Jurkat, Clone E6-1 (cell line): ENCODE measurements at regions not wholly inside any gene's neighbourhood (a gene's known extent, or its start where the extent isn't known, plus 50 kb on each side); places are given as distances from the start of the nearest gene placed in this dataset.

Experiments
- DNase-seq: peaks from one replicate; pipeline ENCODE4 v3.0.0-alpha.2; 2011; ENCODE audit warnings: low read depth, low spot score
- H3K4me3 ChIP-seq: 2 replicates; pipeline ENCODE4 v1.5.1; 2011; ENCODE audit warnings: mild to moderate bottlenecking, low read length, control low read depth, moderate library complexity

DNA sequence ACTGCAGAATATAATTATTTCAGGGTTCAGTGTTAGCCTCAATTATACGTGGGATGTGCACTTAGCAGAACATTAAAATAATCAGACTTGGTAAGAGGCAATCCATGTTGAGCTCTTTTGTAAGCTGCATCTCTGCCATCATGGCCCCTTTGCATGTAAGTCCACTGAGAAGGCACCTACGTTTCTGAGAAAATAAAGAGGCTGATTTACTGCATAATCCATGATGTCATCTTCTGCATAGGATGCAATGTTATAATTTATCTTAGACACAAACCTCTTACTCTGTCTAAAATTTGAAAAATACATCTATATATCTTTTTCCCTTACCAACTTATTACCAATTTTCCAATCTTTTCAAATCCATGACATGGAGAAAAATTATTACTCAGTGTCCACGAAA is 1294.7 kb downstream of the ZPLD1 start:
- DNase-seq: no peak
- H3K4me3 ChIP-seq: no peak overlapping the region

DNA sequence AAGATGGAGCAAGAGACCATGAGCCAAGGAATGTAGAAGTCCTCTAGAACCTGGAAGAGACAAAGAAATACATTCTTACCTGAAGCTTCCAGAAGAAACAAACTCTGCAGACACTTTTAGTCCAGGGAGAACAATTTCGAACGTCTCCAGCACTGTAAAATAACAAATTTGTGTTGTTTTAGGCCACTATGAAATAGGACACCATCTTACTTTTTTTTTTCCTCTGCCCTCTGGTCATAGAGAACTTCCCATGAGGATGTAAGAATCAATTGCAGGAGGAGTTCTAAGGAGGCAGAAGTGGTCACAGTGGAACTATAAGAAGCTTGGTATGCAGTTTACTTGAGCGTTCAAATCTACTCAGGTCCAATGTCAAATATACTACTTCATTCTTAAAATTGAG is 1295.9 kb downstream of the ZPLD1 start:
- no peak overlapping the region for H3K4me3 ChIP-seq
- DNase-seq: no peak

DNA sequence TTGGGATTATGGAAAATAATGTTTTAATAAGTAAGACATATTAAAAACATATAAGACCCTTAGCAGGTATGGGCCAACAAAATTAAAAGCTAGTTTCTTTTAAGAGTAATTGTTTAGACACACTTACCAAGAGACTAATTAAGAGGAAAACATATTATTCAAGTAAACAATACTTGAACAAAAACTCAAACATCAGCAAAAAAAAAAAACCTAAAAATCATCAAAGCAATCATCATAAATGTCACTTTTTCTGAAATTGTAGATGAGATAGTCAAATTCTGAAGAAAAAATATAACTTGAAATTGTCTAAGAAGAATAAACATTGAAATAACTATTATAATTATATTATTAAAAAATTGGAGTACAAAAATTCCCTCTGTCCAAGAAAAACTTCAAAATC is 1318.2 kb downstream of the ZPLD1 start:
- no peak for DNase-seq
- no peak overlapping the region for H3K4me3 ChIP-seq

DNA sequence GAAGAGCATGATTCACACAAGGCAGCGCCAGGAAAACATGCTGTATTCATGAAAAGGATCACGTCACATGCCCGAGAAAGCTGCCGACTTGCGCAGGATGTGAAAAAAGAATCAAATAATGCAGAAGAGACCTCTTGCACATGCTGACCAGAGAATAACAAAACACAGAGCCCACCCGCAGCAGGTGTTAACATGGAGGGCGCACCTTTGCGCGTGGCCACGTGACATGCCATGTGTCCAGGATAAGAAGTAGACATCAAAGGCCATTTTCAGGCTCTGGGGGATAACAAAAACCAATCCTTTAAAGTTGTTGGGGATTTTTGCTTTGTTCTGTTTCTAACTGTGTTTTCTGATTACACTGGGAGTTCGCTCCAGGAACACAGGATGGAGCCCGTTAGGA is 1332.8 kb downstream of the ZPLD1 start:
- DNase-seq: no peak
- no peak overlapping the region for H3K4me3 ChIP-seq

DNA sequence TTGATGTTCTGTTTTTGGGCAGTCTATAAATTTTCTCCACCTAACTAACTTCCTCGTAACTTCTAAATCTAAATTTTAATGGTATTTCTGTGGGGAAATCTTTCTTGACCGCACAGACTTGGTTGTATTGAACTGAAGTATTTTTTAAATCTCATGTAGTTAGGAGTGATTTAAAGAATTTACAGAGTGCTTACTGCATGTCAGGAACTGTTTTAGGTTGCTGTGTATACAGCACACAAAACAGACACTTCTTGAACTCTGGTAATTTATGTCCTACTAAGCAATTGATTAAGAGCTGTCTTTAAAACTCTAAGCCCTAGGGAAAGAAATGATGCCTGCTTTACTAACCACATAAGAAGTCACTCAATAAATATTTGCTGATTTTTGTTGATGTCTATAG is 1350.2 kb downstream of the ZPLD1 start:
- H3K4me3 ChIP-seq: no peak overlapping the region
- no peak for DNase-seq

DNA sequence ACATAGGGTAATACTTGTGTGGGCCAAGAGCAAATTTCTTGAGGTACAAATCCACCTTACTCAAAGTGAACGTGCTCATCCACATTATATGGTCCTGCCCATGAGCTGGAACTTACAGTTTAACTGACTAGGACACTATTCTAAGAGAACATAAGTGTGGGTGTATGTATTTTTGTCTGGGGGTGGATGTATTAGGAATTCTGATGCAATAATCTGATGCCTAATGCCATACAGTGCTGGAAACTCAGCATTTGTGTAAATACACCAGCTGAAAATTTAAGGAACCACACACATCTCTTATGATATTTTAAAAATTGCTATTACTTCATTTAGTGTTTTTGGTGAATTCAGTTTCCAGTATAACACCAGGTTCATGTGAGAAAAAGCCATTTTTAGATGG is 1350.7 kb downstream of the ZPLD1 start:
- no peak for DNase-seq

DNA sequence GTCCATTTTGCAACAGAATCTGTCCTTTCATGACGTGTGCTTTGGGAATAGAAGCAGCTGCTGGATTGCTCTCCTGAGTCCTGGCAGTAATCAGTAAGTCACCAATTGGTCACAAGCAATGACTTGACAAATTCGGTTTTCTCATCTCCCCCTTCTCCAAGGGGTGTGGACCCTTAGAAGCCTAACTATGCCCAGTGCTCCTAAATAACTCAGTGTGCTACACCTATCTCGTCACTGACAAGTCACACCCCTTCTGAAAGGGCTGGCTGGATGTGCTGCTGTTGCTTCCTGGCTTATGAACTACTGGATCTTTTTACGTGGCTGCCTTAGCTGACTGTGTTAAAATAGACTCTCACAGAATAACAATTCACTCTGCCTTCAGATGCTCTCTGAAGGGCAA is 1351.5 kb downstream of the ZPLD1 start:
- DNase-seq: no peak
- no peak overlapping the region for H3K4me3 ChIP-seq

More for the DNA sequence above, 1350.7 kb downstream of the ZPLD1 start:
- H3K4me3 ChIP-seq: no peak overlapping the region

DNA sequence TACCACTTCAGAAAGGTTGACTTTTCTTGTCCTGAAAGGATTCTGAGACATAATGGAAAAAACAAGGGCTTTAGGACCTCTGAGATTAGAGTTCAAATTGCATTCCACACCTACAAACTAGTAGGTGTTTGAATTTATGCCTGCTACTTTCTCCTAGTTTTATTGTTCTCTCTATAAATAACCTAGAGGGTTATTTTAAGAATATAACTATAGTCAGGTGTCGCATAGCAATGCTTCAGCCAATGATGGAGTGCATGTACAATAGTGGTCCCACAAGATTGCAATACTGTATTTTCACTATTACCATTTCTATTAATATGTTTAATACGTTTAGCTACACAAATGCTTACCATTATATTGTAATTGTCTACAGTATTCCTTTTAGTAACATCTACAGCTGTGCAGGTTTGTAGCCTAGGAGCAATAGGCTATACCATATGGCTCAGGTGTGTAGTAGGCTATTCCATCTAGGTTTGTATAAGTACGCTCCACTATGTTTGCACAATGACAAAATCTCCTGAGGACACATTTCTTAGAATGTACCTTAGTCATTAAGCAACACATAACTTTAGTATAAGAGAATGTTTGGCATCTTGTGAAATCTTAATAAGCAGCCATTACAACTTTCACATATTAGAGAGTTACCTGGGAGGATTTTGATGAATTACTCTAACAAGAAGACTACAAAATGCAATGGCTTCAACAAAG is 1352.5 kb downstream of the ZPLD1 start:
- DNase-seq: no peak
- H3K4me3 ChIP-seq: no peak overlapping the region

DNA sequence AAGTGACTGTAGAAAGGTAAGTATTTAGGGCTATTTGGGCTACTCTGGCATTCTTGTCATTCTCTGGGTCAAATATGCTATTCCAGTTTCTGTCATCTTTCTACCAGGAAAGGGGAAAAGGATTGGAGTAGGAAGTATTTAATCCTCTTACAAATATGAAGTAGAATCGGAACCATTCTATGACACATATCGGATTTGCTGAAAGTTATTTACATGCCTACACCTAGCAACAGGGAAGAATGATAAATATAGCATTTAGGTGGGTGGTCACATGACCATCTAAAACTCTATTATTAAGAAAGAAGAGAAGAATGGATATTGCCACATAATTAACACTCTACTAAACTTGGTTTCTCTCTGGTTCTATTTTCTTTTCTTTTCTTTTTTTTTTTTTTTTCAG is 1353.1 kb downstream of the ZPLD1 start:
- no peak for DNase-seq
- H3K4me3 ChIP-seq: no peak overlapping the region

DNA sequence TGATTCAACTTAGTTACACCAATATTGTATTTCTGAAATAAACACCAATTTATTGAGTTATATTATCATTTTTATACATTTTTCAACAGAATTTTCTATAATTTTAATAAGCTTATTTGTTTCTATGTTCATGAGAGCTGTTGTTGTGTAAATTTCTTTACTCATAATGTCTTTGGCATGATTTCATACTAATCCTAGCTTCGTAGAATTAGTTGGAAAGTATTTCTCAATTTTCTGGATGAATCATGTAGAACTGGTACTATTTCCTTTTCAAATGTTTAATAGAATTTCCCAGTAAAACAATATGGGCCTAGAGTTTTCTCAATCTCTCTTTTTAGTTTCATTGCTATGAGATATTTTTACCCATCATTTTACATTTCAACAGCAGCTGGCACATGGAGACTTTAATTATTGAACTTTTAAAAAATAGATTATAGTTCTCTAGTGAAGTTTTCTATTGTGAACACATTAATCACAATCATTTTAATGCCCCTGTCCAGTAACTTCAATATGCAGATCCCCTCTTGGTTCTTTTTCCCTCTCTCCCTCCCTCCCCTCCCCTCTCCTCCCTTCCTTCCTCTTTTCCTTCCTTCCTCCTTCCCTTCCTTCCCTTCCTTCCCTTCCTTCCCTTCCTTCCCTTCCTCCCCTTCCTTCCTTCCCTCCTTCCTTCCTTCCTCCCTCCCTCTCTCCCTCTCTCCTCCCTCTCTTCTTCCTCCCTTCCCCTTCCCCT is 1357.1 kb downstream of the ZPLD1 start:
- H3K4me3 ChIP-seq: no peak overlapping the region
- no peak for DNase-seq

DNA sequence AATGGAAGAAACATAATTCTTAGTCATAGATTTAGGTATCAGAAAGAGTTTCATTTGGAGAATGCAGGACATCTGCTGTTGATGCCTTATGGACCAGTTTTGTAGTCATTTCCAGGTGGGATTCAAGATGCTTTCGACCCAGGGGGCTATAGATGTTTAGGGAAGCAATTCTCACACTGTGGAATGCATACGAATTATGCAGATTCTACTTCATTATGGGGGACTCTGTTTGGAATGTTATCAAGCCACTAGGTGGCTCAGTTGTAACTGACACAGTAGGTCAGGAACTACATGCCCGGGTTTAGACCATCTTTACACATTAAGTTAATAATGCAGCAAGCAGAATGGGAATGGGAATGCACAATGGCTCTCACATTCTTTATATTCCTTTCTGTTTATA is 1359.8 kb downstream of the ZPLD1 start:
- H3K4me3 ChIP-seq: no peak overlapping the region
- peak; percentile 10 for DNase-seq

DNA sequence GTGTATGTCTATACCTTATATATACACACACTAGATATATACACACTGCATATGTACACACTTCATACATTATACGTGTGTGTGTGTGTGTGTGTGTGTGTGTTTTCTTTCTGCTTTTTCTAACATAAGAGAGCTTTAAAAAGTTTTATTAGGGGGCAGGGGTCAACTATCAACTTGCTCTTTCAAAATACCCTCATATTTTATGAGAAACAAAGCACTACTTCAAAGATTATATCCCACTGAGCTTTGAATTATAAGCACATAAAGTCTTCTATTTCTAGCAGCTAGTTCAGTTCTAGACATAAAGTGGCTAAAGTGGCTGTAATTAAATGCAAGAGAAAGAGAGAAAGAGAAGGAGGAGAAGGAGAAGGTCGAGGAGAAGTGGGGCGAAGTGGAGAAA is 1361.3 kb downstream of the ZPLD1 start:
- DNase-seq: no peak
- H3K4me3 ChIP-seq: no peak overlapping the region

DNA sequence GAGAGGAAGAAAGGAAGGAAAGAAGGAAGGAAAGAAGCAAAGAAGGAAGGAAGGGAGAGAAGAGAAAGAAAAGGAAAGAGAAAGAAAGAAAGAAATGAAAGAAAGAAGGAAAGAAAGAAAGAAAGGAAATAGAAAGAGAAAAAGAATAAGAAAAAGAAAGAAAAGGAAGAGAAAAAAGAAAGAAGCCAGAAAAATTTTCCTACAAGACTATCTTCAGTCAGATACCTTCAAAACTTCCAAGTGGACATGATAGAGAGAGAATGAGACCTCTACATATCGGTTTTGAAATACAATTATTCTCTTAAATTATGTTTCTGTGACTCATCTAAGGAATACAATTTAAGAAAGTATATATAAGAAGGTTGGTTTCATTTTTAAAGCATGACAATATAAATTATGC is 1369.0 kb downstream of the ZPLD1 start:
- DNase-seq: no peak
- no peak overlapping the region for H3K4me3 ChIP-seq

DNA sequence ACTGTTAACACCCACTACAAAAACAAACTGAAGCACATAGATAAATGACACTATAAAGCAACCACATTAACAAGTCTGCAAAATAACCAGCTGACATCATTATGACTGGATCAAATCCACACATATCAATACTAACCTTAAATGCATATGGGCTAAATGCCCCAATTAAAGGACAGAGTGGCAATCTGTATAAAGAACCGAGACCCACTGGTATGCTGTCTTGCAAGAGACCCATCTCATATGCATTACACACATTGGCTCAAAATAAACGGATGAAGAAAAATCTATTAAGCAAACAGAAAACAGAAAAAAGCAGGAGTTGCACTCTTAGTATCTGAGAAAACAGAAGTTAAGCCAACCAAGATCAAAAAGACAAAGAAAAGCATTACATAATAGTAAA is 1375.4 kb downstream of the ZPLD1 start:
- no peak for DNase-seq
- no peak overlapping the region for H3K4me3 ChIP-seq

DNA sequence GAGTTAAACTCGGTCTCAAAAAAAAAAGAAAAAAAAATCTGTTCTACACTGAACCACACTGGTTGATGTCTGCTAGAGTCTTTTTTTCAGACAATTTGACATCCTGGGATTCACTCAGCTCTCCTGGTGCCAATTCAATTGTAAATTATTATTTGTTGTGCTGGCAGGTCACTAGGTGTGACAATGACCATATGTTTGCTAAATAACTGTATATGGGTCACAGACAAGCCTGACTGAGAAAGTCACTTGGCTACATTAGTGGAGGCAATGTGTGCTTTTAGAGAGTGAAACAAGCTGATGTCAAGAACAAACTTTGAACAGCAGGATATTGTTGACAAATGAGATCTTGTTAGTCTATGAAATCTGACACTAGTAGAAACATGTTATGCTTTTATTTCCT is 1379.1 kb downstream of the ZPLD1 start:
- H3K4me3 ChIP-seq: no peak overlapping the region
- no peak for DNase-seq

DNA sequence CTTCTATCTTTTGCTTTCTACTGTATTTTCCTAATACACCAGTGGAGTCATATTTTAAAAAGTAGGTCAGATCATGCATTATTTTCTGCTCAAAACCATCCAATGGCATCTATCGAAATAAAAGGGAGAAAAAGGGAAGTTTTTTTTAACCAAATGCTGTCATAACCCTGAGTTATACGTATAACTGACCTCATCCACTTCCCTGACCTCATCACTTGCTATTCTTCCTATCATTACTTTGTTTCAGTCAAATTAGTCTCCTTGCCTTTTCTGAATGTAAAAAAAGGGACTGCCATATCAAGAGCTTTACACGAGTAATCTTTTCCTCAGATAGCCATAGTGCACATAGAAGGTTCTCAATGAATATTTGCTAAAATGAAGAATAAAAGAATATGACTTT is 1383.6 kb downstream of the ZPLD1 start:
- H3K4me3 ChIP-seq: no peak overlapping the region
- no peak for DNase-seq

DNA sequence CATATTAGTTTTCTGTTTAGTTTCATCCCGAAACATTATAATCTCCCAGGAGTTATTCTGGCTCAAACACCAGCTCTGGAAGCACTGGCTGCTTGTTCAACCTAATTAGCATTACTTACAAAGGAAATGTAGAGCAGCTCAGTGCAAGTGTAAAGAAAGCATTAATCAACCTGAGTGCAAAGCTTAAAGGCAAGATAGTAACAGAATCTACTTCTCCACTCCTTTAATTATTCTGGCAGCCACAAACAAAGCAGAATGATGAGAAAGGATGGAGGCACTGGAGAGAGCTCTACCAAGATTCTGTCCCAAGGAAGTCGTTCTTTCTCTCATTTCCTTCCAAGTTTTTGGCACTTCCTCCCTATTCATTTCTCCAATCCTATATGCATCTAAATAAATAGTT is 1384.0 kb downstream of the ZPLD1 start:
- DNase-seq: no peak
- no peak overlapping the region for H3K4me3 ChIP-seq

DNA sequence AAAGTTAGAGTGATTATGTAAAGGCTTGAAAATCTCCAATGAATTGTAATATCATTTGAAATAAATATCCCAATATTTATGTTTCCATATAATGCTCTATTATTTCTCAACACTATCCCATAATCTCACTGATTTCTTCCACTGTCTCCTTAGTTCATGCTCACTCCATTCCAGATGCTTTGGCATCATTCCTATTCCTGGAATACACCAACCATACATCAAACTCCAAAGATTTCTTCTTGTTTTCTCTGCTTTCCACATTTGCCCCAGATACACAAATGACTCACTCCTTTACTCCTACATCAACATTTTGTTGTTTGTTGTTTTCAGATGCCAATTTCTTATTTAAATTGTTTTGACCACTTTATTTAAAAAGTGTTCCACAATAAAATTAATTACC is 1390.8 kb downstream of the ZPLD1 start:
- H3K4me3 ChIP-seq: no peak overlapping the region
- no peak for DNase-seq

DNA sequence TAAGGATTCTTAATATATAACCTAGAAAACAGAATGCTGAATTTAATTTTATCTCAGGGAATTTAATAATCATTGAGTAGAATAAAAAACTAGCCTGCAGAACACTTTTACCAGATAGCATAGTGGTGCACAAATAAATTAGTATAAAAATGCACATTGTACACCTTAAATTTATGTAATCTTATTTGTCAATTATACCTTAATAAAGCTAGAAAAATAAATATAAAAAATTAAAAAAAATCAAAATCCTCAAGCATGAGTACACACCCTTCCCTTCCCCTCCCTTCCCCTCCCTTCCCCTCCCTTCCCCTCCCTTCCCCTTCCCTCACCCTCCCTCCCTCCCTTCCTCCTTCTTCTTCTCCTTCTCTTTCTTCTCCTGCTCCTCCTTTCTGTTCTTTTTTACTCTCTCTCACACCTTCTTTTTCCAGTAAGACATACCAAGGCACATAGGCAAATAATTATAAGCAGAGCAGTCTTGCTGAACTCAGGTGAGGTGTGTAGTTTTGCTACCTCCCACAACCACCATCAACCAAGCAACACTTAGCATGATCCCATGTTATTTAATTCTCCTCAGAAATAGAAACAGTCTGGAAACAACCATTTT is 1395.0 kb downstream of the ZPLD1 start:
- no peak for DNase-seq

More for the DNA sequence above, 1395.0 kb downstream of the ZPLD1 start:
- no peak overlapping the region for H3K4me3 ChIP-seq
